D721Med (cell line): ENCODE measurements at regions not wholly inside any gene's neighbourhood (a gene's known extent, or its start where the extent isn't known, plus 50 kb on each side); places are given as distances from the start of the nearest gene placed in this dataset.

Source experiments
- DNase-seq: peaks from one replicate; pipeline ENCODE4 v3.0.0; 2011; ENCODE audit warnings: low spot score; ENCODE audit not compliant: insufficient read length
- FAIRE-seq: peaks from 2 replicates; lab custom pipeline; 2011; peaks lifted over from hg19 to GRCh38; lab: Jason Lieb, UNC
- CTCF ChIP-seq: IDR thresholded peaks from 2 replicates; pipeline ENCODE4 v1.5.1; 2012; ENCODE audit warnings: mild to moderate bottlenecking, control low read depth; ENCODE audit not compliant: insufficient read depth; ENCODE audit errors: missing control alignments

GRCh38 chr4:171007618-171008390 is 805.4 kb upstream of the GALNTL6 start:
- FAIRE-seq (no peak), DNase-seq (no peak)
- TF ChIP-seq CTCF = no peak

- DNase-seq (no peak), FAIRE-seq (no peak)
- no peak for TF ChIP-seq CTCF
Observed at GRCh38 chr4:171002246-171002645, 811.0 kb upstream of the GALNTL6 start.

GRCh38 chr4:170990989-170991589 is 822.1 kb upstream of the GALNTL6 start:
- FAIRE-seq (peak; percentile 44), DNase-seq (no peak)
- TF ChIP-seq CTCF = peak; percentile 69

GRCh38 chr4:170988446-170988845 is 824.8 kb upstream of the GALNTL6 start:
- DNase-seq (no peak), FAIRE-seq (no peak)
- TF ChIP-seq CTCF = no peak

- DNase-seq = no peak
- no peak for FAIRE-seq
- no peak for TF ChIP-seq CTCF
Observed at GRCh38 chr4:170979736-170980135, 833.5 kb upstream of the GALNTL6 start.

- TF ChIP-seq CTCF = no peak
- DNase-seq (no peak), FAIRE-seq (no peak)
Observed at GRCh38 chr4:170978990-170979389, 834.2 kb upstream of the GALNTL6 start.

- DNase-seq = no peak
Observed at GRCh38 chr4:170949084-170949483, 859.3 kb upstream of the AADAT start.

More at GRCh38 chr4:170949084-170949483, 859.3 kb upstream of the AADAT start:
- FAIRE-seq = no peak
- TF ChIP-seq CTCF = no peak
